Keratinocyte (primary cell): ENCODE measurements at regions not wholly inside any gene's neighbourhood (a gene's known extent, or its start where the extent isn't known, plus 50 kb on each side); places are given as distances from the start of the nearest gene placed in this dataset.

Experiments used
- DNase-seq: peaks from one replicate; pipeline ENCODE4 v3.0.0-alpha.2; 2011; ENCODE audit warnings: low read depth, missing footprints, low spot score
- FAIRE-seq: peaks from 2 replicates; lab custom pipeline; 2011; peaks lifted over from hg19 to GRCh38; lab: Jason Lieb, UNC
- H2AFZ ChIP-seq: 2 replicates; pipeline ENCODE4 v1.6.0; 2012; ENCODE audit warnings: low read length, control low read depth, inconsistent platforms; ENCODE audit not compliant: control insufficient read depth
- H3K27ac ChIP-seq: 2 replicates; pipeline ENCODE4 v1.5.1; 2011; ENCODE audit warnings: low read length; ENCODE audit not compliant: control insufficient read depth, insufficient read depth
- H3K27me3 ChIP-seq: 3 replicates; pipeline ENCODE4 v1.6.0; 2011; ENCODE audit warnings: low read length; ENCODE audit not compliant: control insufficient read depth, insufficient read depth; ENCODE audit errors: extremely low read depth
- H3K36me3 ChIP-seq, 2 experiments: 2 replicates in 1 of 2; 3 replicates in 1 of 2; pipeline ENCODE4 v1.5.1; 2011; ENCODE audit warnings: low read length in 2 of 2, mild to moderate bottlenecking in 1 of 2; ENCODE audit not compliant: control insufficient read depth in 2 of 2, insufficient read depth in 2 of 2; ENCODE audit errors: extremely low read depth in 1 of 2
- H3K4me1 ChIP-seq: 3 replicates; pipeline ENCODE4 v1.5.1; 2011; ENCODE audit warnings: low read length; ENCODE audit not compliant: control insufficient read depth, insufficient read depth; ENCODE audit errors: extremely low read depth
- H3K4me2 ChIP-seq: 3 replicates; pipeline ENCODE4 v1.6.0; 2011; ENCODE audit warnings: low read depth, low read length; ENCODE audit not compliant: control insufficient read depth, insufficient read depth; ENCODE audit errors: extremely low read depth
- H3K4me3 ChIP-seq, 3 experiments: fragments of 200-600 bp in 1 of 3; sonication (generic) in 1 of 3; 2 replicates in 2 of 3; 3 replicates in 1 of 3; pipeline ENCODE4 v1.5.1; 2011 to 2016; ENCODE audit warnings: low read length in 3 of 3, mild to moderate bottlenecking in 3 of 3, control low read depth in 2 of 3, inconsistent platforms in 1 of 3, low read depth in 1 of 3, mixed read lengths in 1 of 3, mixed run types in 1 of 3, moderate library complexity in 1 of 3; ENCODE audit not compliant: control insufficient read depth in 2 of 3, insufficient read depth in 2 of 3; ENCODE audit errors: extremely low read depth in 1 of 3
- H3K79me2 ChIP-seq: 2 replicates; pipeline ENCODE4 v1.6.0; 2012; ENCODE audit warnings: low read length; ENCODE audit not compliant: control insufficient read depth, insufficient read depth
- H3K9ac ChIP-seq: 3 replicates; pipeline ENCODE4 v1.6.0; 2011; ENCODE audit warnings: low read length; ENCODE audit not compliant: control insufficient read depth, insufficient read depth; ENCODE audit errors: extremely low read depth
- H3K9me1 ChIP-seq: 3 replicates; pipeline ENCODE4 v1.6.0; 2011; ENCODE audit warnings: low read length; ENCODE audit not compliant: control insufficient read depth, insufficient read depth; ENCODE audit errors: extremely low read depth
- H3K9me3 ChIP-seq: 2 replicates; pipeline ENCODE4 v1.5.1; 2012; ENCODE audit warnings: low read depth, low read length; ENCODE audit not compliant: control insufficient read depth
- H4K20me1 ChIP-seq: 3 replicates; pipeline ENCODE4 v1.6.0; 2011; ENCODE audit warnings: low read length; ENCODE audit not compliant: control insufficient read depth, insufficient read depth; ENCODE audit errors: extremely low read depth
- CTCF ChIP-seq, 3 experiments: IDR thresholded peaks in 1 of 3; conservative IDR thresholded peaks in 1 of 3; optimal IDR thresholded peaks in 1 of 3; 2 replicates in 2 of 3; 3 replicates in 1 of 3; pipeline versions ENCODE3 to v1.5.1; 2011; ENCODE audit warnings: low read length in 3 of 3, mild to moderate bottlenecking in 3 of 3, moderate library complexity in 2 of 3, control low read depth in 1 of 3, inconsistent platforms in 1 of 3; ENCODE audit not compliant: insufficient read depth in 2 of 3; ENCODE audit errors: extremely low read depth in 1 of 3
- EZH2 ChIP-seq: IDR thresholded peaks from one replicate; pipeline ENCODE4 v1.6.1; 2012; ENCODE audit warnings: inconsistent platforms, mild to moderate bottlenecking, low read length, moderate library complexity
- dilution Hi-C: fragments of 300-500 bp; cut with MboI; formaldehyde crosslinking; loops from one replicate; pipeline ENCODE4 v1.7.0; 2020; ENCODE audit warnings: low sequenced_read_pairs; ENCODE audit not compliant: extremely low pct_ligation_motif_present

GRCh38 chr7:84250452-84250851 is 55.9 kb upstream of the SEMA3A start:
- no peaks in the 10 kb centered on the region for H3K4me1 ChIP-seq
- H3K36me3 ChIP-seq = no peaks in the 10 kb centered on the region
- H3K4me2 ChIP-seq = no peak overlapping the region
- dilution Hi-C loops = no loop called here
- H3K4me3 ChIP-seq = no peak overlapping the region
- DNase-seq (no peak), FAIRE-seq (no peak)
- TF ChIP-seq CTCF (optimal IDR thresholded peaks at IDR 0.05 in 1 of 3, IDR thresholded peaks at IDR 0.05 in 1 of 3, conservative IDR thresholded peaks at IDR 0.05 in 1 of 3; ENCODE audit: extremely low read depth in 1 of 3, insufficient read depth in 2 of 3, low read length in 3 of 3) (no peak), EZH2 (no peak)
- no peaks in the 10 kb centered on the region for H3K9me1 ChIP-seq
- no peak overlapping the region for H3K27ac ChIP-seq
- H3K79me2 ChIP-seq = no peaks in the 10 kb centered on the region
- H3K27me3 ChIP-seq = no peaks in the 10 kb centered on the region
- peaks cover 2% of the 10 kb centered on the region for H3K9me3 ChIP-seq
- no peak overlapping the region for H2AFZ ChIP-seq
- no peak overlapping the region for H3K9ac ChIP-seq
- H4K20me1 ChIP-seq = no peaks in the 10 kb centered on the region

- Histone ChIP-seq H3K27me3 (no peaks in the 10 kb centered on the region), H3K4me1 (no peaks in the 10 kb centered on the region), H3K79me2 (no peaks in the 10 kb centered on the region), H3K4me2 (no peak overlapping the region), H3K9me3 (peaks cover 2% of the 10 kb centered on the region), H2AFZ (no peak overlapping the region), H3K9ac (no peak overlapping the region), H3K4me3 (no peak overlapping the region), H3K36me3 (no peaks in the 10 kb centered on the region), H3K27ac (no peak overlapping the region), H3K9me1 (no peaks in the 10 kb centered on the region), H4K20me1 (no peaks in the 10 kb centered on the region)
- FAIRE-seq = no peak
- TF ChIP-seq CTCF (optimal IDR thresholded peaks at IDR 0.05 in 1 of 3, IDR thresholded peaks at IDR 0.05 in 1 of 3, conservative IDR thresholded peaks at IDR 0.05 in 1 of 3; ENCODE audit: extremely low read depth in 1 of 3, insufficient read depth in 2 of 3, low read length in 3 of 3) = no peak
- TF ChIP-seq EZH2 = no peak
- no peak for DNase-seq
- dilution Hi-C loops = no loop called here
Observed at GRCh38 chr7:84249656-84250055, 55.1 kb upstream of the SEMA3A start.
